ENCODE measurements at regions not wholly inside any gene's neighbourhood (a gene's known extent, or its start where the extent isn't known, plus 50 kb on each side); places are given as distances from the start of the nearest gene placed in this dataset.

GRCh38 chr1:34356853-34357252 is 180.1 kb downstream of the C1orf94 start:
- peaks cover 0 to 45% (median 0%) of the 10 kb centered on the region in 3 donors for H3K27me3 ChIP-seq
- intact Hi-C loops (cut with DNase I; ENCODE audit: low total_unique reads), result no loop called here
- no peak for DNase-seq
- no peak overlapping the region for H3K27ac ChIP-seq
- TF ChIP-seq POLR2AphosphoS5 (IDR thresholded peaks at IDR 0.05) (no peak), CTCF (IDR thresholded peaks at IDR 0.05) (no peak), EP300 (IDR thresholded peaks at IDR 0.05) (no peak), POLR2A (IDR thresholded peaks at IDR 0.05) (no peak)
- no peaks in the 10 kb centered on the region for H3K9me3 ChIP-seq
- H3K36me3 ChIP-seq, result no peaks in the 10 kb centered on the region
- no peaks in the 10 kb centered on the region for H3K4me1 ChIP-seq
- no peak overlapping the region for H3K4me3 ChIP-seq
- 81 to 87% (median 83%) methylated on average over 4 of the region's 4 CpGs for WGBS, 5 donors

DNA sequence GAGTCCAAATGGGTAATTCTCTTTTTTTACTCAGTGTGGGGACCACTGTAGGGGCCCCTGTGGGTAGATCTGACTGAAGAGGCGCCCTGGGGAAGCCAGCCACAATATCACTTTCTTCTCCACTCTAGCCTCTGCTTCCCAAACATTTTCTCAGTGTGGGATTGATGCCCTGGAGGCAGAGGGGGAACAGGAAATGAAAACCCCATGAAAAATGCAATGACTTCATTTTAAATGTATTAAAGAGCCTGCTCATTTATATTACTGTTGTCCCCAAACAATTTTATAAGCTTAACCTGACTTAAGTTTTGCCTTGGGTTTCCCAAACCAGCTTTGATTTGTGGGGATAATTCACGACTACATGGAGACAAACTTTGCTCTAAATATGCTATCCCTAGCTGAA is 181.9 kb downstream of the C1orf94 start:
- H3K36me3 ChIP-seq, result no peaks in the 10 kb centered on the region
- H3K9me3 ChIP-seq, result no peaks in the 10 kb centered on the region
- no peak for DNase-seq
- no peak overlapping the region for H3K27ac ChIP-seq
- no peak overlapping the region for H3K4me3 ChIP-seq
- intact Hi-C loops (cut with DNase I; ENCODE audit: low total_unique reads), result no loop called here
- TF ChIP-seq POLR2AphosphoS5 (IDR thresholded peaks at IDR 0.05), result no peak
- TF ChIP-seq EP300 (IDR thresholded peaks at IDR 0.05), result no peak
- no peak for TF ChIP-seq CTCF (IDR thresholded peaks at IDR 0.05)
- TF ChIP-seq POLR2A (IDR thresholded peaks at IDR 0.05), result no peak
- no peaks in the 10 kb centered on the region for H3K4me1 ChIP-seq
- peaks cover 0 to 45% (median 0%) of the 10 kb centered on the region in 3 donors for H3K27me3 ChIP-seq
- WGBS, 5 donors, result 45 to 69% (median 50%) methylated on average over 2 of the region's 2 CpGs

- 87 to 93% (median 90%) methylated on average over 4 of the region's 4 CpGs for WGBS, 5 donors
Measured at GRCh38 chr1:34359411-34359810, 182.7 kb downstream of the C1orf94 start.

DNA sequence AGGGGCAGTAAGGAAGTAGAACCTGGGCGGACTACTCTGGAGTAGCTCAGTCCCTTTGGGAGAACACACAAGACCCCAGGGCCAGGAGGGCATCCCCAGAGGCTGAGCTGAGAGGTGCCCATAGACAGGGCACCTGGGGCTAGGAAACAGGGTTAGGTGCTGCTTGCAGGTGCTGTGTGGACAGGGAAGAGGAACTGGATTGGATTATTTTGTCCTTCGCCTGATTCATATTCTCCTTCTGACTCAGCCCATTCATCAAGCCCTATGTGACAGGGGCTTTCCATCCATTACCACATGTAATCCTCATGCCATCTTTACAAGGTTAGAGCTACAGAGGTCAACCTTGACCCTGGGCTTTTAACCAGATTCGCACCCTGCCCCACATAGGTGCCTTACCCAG is 183.9 kb downstream of the C1orf94 start:
- intact Hi-C loops (cut with DNase I; ENCODE audit: low total_unique reads), result no loop called here
- no peak for TF ChIP-seq EP300 (IDR thresholded peaks at IDR 0.05)
- TF ChIP-seq POLR2A (IDR thresholded peaks at IDR 0.05), result no peak
- TF ChIP-seq CTCF (IDR thresholded peaks at IDR 0.05), result no peak
- no peak for TF ChIP-seq POLR2AphosphoS5 (IDR thresholded peaks at IDR 0.05)
- WGBS, 5 donors, result 79 to 91% (median 89%) methylated on average over 3 of the region's 3 CpGs

More at GRCh38 chr1:34359411-34359810, 182.7 kb downstream of the C1orf94 start:
- Histone ChIP-seq H3K27ac (no peak overlapping the region), H3K4me3 (no peak overlapping the region), H3K9me3 (no peaks in the 10 kb centered on the region), H3K27me3 (peaks cover 0 to 43% (median 0%) of the 10 kb centered on the region in 3 donors), H3K4me1 (no peaks in the 10 kb centered on the region), H3K36me3 (no peaks in the 10 kb centered on the region)
- intact Hi-C loops (cut with DNase I; ENCODE audit: low total_unique reads), result no loop called here
- no peak for DNase-seq
- no peak for TF ChIP-seq POLR2AphosphoS5 (IDR thresholded peaks at IDR 0.05)
- no peak for TF ChIP-seq CTCF (IDR thresholded peaks at IDR 0.05)
- TF ChIP-seq POLR2A (IDR thresholded peaks at IDR 0.05), result no peak
- TF ChIP-seq EP300 (IDR thresholded peaks at IDR 0.05), result no peak

More for the DNA sequence above, 183.9 kb downstream of the C1orf94 start:
- peaks cover 0 to 6% (median 0%) of the 10 kb centered on the region in 4 donors for H3K9me3 ChIP-seq
- no peak overlapping the region for H3K27ac ChIP-seq
- no peaks in the 10 kb centered on the region for H3K36me3 ChIP-seq
- peaks cover 0 to 35% (median 4%) of the 10 kb centered on the region in 3 donors for H3K27me3 ChIP-seq
- no peaks in the 10 kb centered on the region for H3K4me1 ChIP-seq
- no peak overlapping the region for H3K4me3 ChIP-seq
- no peak for DNase-seq
